ENCODE measurements at regions not wholly inside any gene's neighbourhood (a gene's known extent, or its start where the extent isn't known, plus 50 kb on each side); places are given as distances from the start of the nearest gene placed in this dataset.

DNA sequence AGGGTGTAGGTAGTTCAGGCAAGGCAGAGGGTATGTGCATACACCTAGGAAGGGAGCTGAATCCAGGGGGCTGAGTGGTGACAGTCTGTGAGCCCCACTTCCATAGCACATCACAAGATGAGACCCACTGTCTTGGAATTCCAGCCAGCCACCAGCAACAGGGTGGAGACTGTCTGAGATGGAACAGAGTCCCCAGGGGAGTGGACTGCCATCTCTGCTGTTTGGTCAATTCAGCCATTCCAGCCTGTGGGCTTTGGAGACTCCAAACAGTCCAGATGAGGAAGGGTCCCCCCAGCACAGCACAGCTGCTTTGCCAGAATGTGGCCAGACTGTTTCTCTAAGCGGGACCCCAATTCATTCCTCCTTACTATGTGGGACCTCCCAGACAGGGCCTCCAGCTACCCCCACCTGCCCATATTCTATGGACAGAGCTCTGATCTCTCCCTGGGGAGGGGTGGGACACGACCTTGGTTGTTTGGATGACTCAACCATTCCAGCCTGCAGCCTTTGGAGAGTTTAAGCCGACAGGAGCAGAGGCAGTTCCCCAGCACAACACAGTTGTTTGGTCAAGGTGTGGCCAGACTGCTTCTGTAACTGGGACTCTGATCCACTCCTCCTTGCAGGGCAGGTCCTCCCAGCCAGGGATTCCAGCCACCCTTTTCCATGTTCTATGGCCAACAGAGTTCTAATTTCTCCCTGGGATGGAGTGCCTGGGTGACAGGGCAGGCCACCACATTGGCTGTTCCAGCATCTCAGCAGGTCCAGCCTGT is 178.0 kb downstream of the RND3 start:
- H3K27me3 Mint-ChIP-seq = no peaks in the 10 kb centered on the region
- no peak overlapping the region for H3K4me3 Mint-ChIP-seq
- H3K4me1 Mint-ChIP-seq = no peaks in the 10 kb centered on the region
- H3K36me3 Mint-ChIP-seq = no peaks in the 10 kb centered on the region
- H3K9me3 Mint-ChIP-seq = peaks cover 0 to 8% (median 7%) of the 10 kb centered on the region in 3 donors
- no peak overlapping the region for H3K27ac Mint-ChIP-seq

DNA sequence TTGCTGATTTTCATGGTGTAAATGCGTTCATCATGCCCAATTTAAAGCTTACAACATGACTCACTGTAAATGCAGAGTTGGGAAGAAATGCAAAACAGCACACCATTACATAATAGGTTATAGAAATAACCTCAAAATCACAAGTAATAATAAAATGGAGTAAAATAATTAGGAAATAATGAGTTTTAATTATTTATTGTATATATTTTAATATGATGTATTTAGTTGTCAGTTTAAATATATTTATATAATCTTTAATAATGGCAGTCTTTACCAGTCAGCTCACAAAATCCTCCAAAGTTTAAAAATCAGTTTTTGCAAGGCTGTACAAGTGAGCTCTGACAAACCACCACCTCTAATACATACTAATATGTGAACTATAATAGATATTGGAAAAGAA is 180.2 kb downstream of the RND3 start:
- Mint-ChIP-seq H3K36me3 (no peaks in the 10 kb centered on the region), H3K27me3 (no peaks in the 10 kb centered on the region), H3K4me1 (no peaks in the 10 kb centered on the region), H3K9me3 (peaks cover 0 to 10% (median 5%) of the 10 kb centered on the region in 3 donors), H3K4me3 (no peak overlapping the region), H3K27ac (no peak overlapping the region)

DNA sequence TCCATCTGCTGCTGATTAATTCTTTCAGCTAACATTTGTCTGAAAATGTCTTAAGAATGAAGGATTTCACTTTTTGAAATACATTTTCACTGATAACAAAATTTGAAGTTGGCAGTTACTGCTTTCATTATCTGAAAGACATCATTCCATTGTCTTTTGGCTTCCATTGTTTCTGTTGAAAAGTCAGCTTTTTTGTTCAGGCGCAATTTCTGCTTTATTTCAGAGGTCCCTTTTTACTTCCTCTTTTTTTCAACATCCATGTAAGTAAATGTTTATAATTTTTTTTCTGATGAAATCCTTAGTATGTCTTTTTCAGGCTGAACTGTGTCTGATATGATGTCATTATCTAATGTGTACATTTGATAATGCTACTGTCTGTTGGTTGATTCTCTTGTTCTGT is 184.2 kb downstream of the RND3 start:
- Mint-ChIP-seq H3K4me3 (no peak overlapping the region), H3K36me3 (no peaks in the 10 kb centered on the region), H3K4me1 (no peaks in the 10 kb centered on the region), H3K9me3 (peaks cover 0 to 6% (median 5%) of the 10 kb centered on the region in 3 donors), H3K27me3 (no peaks in the 10 kb centered on the region), H3K27ac (no peak overlapping the region)

DNA sequence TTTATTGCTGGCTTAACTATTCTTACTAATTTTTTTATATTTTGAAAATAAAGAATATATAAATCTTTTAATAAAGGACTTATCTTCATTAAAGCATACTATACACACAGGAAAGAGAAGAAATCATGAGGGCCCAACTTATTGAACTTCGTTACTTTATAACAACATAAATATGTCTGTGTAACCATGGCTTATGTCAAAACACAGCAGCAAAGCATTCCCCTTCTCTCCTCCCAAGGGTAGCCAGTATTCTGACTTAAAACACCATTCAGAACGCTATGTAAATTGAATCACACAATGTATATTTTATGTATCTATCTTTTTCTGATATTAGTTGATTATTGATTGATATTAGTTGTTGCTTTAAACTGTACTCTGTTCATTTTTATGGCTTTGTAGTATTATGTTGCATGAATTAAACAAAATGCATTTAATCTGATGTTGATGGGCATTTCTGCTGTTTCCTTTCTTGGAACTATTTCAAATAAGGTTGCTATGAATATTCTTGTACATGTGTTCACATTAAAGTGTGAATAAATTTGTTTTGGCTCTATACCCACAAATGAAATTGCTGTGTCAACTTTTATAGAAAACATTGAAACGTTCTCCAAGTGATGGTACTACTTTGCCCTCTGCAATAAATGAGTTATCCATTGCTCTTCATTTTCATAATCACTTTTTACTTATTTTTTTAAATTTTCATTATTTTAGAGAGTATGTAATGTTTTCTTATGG is 188.7 kb downstream of the RND3 start:
- peaks cover 0 to 6% (median 5%) of the 10 kb centered on the region in 3 donors for H3K9me3 Mint-ChIP-seq
- H3K4me3 Mint-ChIP-seq = no peak overlapping the region
- no peaks in the 10 kb centered on the region for H3K27me3 Mint-ChIP-seq
- no peaks in the 10 kb centered on the region for H3K36me3 Mint-ChIP-seq
- H3K27ac Mint-ChIP-seq = no peak overlapping the region
- H3K4me1 Mint-ChIP-seq = no peaks in the 10 kb centered on the region

DNA sequence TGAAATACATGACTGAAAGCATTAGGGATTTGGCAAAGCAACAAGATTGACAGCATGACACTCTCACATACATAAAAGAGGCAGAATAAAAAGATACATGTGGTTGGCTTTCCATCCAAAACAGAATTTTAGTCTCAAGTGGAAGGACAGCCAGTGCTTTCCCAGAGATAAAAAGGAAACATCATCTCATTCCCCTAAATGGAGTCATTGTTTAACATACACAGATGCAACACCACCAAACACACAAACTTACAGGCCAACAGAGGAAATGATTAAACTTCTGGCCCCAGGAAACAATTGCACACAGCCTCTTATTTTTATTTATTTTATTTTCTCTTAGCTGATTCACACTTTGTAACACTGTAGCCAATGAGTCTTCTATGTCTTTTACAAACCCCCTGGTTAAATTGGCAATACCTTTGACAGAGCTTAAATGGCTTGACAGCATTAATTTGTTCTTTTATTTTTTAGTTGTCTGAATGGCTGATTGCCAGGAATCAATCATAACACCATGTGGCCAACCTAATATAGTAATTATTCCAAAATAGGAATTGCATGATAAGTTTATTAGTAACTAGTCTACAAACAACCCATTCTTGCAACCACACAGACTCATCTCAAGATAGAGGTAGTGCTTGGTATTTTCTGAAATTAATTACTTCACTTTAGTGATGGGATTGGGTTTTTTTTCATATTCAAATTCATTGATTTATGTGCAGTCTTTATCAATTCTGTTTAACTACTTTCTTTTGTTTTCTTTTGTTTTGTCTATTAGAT is 190.5 kb downstream of the RND3 start:
- Mint-ChIP-seq H3K36me3 (no peaks in the 10 kb centered on the region), H3K9me3 (peaks cover 0 to 1% (median 0%) of the 10 kb centered on the region in 3 donors), H3K27ac (no peak overlapping the region), H3K4me1 (no peaks in the 10 kb centered on the region), H3K27me3 (no peaks in the 10 kb centered on the region), H3K4me3 (no peak overlapping the region)

DNA sequence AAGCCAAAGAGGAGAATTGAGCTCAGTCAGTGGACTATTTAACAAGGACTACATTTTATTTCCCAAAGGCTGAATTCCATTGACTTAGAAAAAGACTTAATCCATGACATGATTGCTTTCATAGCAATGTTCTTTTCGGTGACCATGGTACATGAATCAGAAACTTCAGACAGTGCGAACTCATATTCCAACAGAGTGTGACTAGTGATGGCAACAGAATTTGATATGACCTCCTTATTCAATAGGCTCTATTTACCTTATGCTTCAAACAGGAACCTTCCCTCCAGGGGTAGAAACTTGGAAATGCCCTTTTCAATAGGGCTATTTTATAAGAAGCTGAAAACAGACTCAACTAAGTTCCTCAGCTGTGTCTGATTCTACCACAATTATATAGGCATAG is 191.9 kb downstream of the RND3 start:
- H3K36me3 Mint-ChIP-seq = no peaks in the 10 kb centered on the region
- no peaks in the 10 kb centered on the region for H3K4me1 Mint-ChIP-seq
- no peaks in the 10 kb centered on the region for H3K27me3 Mint-ChIP-seq
- H3K4me3 Mint-ChIP-seq = no peak overlapping the region
- no peak overlapping the region for H3K27ac Mint-ChIP-seq
- H3K9me3 Mint-ChIP-seq = peaks cover 0 to 1% (median 0%) of the 10 kb centered on the region in 3 donors

DNA sequence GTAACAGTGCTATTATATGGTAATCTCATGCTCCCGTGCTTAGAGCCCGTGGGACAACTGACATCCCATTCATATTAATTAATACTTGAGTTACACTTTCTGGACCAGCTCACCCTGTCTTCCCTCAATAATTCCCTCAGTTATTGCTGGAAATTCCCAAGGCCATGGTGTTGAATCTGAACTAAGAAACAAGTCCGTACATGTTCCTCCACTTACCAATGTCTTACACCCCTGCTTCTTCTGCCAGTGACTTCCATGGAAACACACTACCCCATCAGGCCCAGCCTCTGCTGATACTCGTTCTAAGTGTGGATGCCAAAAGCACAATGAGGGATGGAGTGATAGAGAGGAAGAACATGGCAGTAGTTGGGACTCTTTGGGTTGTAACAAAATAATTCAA is 193.7 kb downstream of the RND3 start:
- peak overlapping the region in 1 of 4 donors; percentile 29 for H3K4me3 Mint-ChIP-seq
- no peak overlapping the region for H3K27ac Mint-ChIP-seq
- no peaks in the 10 kb centered on the region for H3K27me3 Mint-ChIP-seq
- no peaks in the 10 kb centered on the region for H3K4me1 Mint-ChIP-seq
- H3K9me3 Mint-ChIP-seq = no peaks in the 10 kb centered on the region
- no peaks in the 10 kb centered on the region for H3K36me3 Mint-ChIP-seq

DNA sequence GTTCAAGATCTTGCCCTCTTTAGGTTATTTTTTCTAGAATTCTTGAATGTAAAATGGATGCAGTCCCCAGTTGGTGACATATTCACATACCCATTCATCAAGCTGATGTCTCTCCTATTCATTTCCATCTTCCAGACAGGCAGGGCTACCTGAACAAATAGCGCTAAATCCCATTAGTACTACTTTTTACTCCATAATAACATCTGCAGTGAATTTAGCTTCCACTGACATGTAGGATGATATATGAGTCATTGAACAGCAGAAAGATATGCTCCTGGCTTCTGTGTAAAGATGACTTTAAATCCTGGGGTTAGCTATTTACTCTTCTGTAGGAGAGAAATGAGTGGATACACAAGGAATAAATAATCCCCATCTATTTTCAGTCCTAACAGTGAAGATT is 194.7 kb downstream of the RND3 start:
- Mint-ChIP-seq H3K27ac (no peak overlapping the region), H3K9me3 (no peaks in the 10 kb centered on the region), H3K27me3 (no peaks in the 10 kb centered on the region), H3K4me3 (no peak overlapping the region), H3K4me1 (no peaks in the 10 kb centered on the region), H3K36me3 (no peaks in the 10 kb centered on the region)

DNA sequence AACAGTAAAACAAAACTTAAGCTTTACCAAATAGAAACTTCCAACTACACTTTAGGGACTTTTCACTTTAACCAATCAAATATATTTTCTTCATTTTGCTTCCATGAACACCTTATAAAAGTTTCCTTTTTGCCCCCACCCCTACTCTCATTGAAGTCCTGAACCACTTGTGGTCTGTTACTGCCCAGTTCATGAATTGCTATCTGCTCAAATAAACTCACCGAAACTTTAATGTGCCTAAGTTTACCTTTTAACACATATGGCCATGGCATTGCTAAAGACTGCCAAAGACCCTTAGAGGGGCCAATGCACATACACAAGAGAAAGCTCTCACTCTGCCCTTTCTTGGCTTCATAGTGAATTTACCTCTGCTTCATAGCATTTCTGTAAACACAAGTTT is 195.3 kb downstream of the RND3 start:
- Mint-ChIP-seq H3K27ac (no peak overlapping the region), H3K9me3 (peaks cover 0 to under 1% (median 0%) of the 10 kb centered on the region in 3 donors), H3K4me1 (no peaks in the 10 kb centered on the region), H3K4me3 (no peak overlapping the region), H3K36me3 (no peaks in the 10 kb centered on the region), H3K27me3 (no peaks in the 10 kb centered on the region)

DNA sequence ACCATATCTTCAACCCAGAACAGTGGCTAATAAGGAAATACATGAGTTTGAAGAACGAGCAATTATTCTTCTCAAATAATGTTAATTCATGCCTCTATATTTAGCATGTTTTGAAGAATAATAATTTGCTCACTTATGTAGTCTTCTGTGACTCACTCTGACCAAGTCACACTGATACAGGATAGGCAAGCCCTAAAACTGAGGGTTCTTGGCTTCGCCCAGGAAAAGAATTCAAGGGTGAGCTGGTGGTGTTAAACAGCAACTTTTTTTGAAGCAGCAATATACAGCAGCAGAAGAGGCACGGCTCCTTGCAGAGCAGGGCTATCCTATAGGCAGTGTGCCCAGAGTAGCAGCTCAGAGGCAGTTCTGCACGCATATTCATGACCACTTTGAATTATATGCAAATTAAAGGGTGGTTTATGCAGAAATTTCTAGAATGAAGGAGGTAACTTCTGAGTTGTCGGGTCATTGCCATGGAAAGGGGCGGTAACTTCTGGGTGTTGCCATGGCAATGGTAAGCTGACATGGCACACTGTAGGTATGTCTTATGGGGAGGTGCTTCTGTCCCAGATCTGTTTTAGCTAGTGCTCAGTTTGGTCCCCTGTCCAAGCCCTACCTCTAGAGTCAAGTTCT is 200.6 kb downstream of the RND3 start:
- Mint-ChIP-seq H3K9me3 (peaks cover 0 to 4% (median 0%) of the 10 kb centered on the region in 3 donors), H3K4me3 (no peak overlapping the region), H3K27ac (no peak overlapping the region), H3K4me1 (no peaks in the 10 kb centered on the region), H3K36me3 (no peaks in the 10 kb centered on the region), H3K27me3 (no peaks in the 10 kb centered on the region)

DNA sequence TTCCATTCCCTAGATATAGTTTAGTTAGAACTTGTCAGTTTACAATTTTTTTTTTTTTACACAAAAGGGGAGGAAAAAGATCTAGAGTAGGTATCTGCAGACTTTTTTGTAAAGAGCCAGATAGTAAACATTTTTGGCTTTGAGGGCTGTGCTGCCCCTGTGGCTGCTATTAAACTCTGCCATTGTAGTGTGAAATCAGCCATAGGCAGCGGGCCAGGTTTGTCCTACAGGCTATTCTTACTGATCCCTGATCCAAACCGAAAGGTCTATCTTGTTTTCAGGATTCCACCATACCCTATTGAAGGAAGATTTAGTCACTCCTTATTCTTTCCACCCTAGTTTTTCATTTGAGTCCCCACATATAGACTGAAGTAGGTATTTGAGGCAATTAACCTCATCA is 203.4 kb downstream of the RND3 start:
- no peaks in the 10 kb centered on the region for H3K36me3 Mint-ChIP-seq
- no peak overlapping the region for H3K4me3 Mint-ChIP-seq
- H3K27me3 Mint-ChIP-seq = no peaks in the 10 kb centered on the region
- H3K9me3 Mint-ChIP-seq = peaks cover 0 to 6% (median 6%) of the 10 kb centered on the region in 3 donors
- H3K27ac Mint-ChIP-seq = no peak overlapping the region
- H3K4me1 Mint-ChIP-seq = no peaks in the 10 kb centered on the region

DNA sequence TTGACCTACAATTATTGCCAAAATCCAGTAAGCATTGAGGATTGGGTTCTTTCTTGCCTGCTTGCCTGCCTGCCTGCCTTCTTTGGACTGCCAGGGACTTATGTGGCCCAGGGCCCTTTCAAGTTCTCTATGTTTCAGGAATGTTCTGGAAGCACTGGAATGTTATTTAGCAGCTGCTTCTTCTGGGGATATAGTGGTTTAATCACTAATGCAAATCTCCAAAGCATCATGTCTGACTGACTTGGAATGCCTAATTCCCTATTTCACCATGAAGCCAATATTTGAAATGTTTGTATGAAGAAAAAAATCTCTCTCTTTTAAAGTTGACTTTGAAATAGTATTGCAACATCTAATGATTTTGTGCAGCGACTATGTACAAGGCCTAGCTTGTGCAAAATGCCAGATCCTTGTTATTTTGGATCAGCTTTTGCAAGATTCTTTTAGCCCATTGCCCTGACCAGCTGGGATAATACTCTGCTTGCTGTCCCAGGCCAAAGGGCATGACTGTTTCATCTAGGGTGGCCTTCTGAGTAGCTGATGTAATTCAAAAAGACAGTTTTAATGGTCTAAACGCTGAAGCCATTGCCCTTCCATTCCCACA is 204.6 kb downstream of the RND3 start:
- H3K4me1 Mint-ChIP-seq = no peaks in the 10 kb centered on the region
- H3K27ac Mint-ChIP-seq = no peak overlapping the region
- no peak overlapping the region for H3K4me3 Mint-ChIP-seq

DNA sequence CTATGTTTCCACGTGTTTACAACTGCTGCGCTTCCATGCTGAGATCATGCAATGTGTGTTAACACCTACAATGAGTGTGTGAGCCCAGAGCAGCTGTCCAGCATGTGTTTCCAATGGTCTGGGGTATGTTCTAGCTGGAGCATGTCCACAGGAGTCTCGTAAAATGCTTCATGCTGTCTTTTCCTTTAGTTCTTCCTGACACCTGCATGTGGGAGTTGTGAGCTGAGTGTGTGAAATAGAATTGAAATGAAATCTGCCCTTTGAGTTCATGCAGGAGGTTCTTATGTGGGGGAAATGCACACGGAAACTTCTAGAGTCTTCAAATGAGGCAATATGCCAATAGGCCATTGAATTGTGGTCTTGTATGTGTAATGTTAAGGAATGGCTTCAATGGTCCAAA is 205.1 kb downstream of the RND3 start:
- H3K27me3 Mint-ChIP-seq = no peaks in the 10 kb centered on the region
- H3K4me1 Mint-ChIP-seq = no peaks in the 10 kb centered on the region
- no peak overlapping the region for H3K4me3 Mint-ChIP-seq
- peaks cover 0 to 15% (median 6%) of the 10 kb centered on the region in 3 donors for H3K9me3 Mint-ChIP-seq
- H3K36me3 Mint-ChIP-seq = no peaks in the 10 kb centered on the region
- no peak overlapping the region for H3K27ac Mint-ChIP-seq

More for the DNA sequence above, 204.6 kb downstream of the RND3 start:
- H3K27me3 Mint-ChIP-seq = no peaks in the 10 kb centered on the region
- H3K9me3 Mint-ChIP-seq = peaks cover 0 to 11% (median 6%) of the 10 kb centered on the region in 3 donors
- H3K36me3 Mint-ChIP-seq = no peaks in the 10 kb centered on the region

DNA sequence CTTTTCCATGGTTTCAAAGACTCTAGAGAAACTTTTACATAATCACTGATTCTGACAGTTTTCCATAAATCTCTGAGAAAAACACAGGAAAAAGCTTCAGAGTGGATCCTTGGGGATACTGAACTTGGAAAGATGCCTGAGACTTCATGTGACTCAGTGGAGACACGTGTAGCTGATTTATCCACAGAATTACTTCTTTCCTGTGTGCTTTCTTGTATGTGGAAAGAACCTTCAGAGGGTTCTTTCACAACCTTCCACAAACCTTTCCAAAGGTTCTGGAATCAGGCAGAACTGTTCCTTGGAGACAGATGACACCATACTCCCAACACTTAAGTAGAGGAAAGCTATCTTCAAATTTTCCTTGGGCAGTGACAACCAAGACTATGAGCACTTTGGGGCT is 207.2 kb downstream of the RND3 start:
- Mint-ChIP-seq H3K36me3 (no peaks in the 10 kb centered on the region), H3K27me3 (no peaks in the 10 kb centered on the region), H3K27ac (no peak overlapping the region), H3K4me3 (no peak overlapping the region), H3K9me3 (peaks cover 0 to 19% (median 6%) of the 10 kb centered on the region in 3 donors), H3K4me1 (no peaks in the 10 kb centered on the region)
